HL-60 (cell line): ENCODE measurements at regions not wholly inside any gene's neighbourhood (a gene's known extent, or its start where the extent isn't known, plus 50 kb on each side); places are given as distances from the start of the nearest gene placed in this dataset.

ENCODE experiments used
- DNase-seq, 2 experiments: peaks; one replicate each; pipeline ENCODE4 v3.0.0-alpha.2; 2010 to 2020; ENCODE audit warnings: low read depth in 1 of 2, low spot score in 1 of 2
- H3K27ac ChIP-seq: fragments of 250-450 bp; sonication (Bioruptor Pico); replicated peaks from 2 replicates; pipeline ENCODE4 v1.5.1; 2020; ENCODE audit warnings: mild to moderate bottlenecking, moderate library complexity
- H3K27me3 ChIP-seq: fragments of 250-450 bp; sonication (Bioruptor Pico); 2 replicates; pipeline ENCODE4 v1.5.1; 2021; ENCODE audit warnings: mild to moderate bottlenecking, moderate library complexity; ENCODE audit not compliant: insufficient read depth, poor library complexity, severe bottlenecking
- H3K4me3 ChIP-seq: replicated peaks from 2 replicates; pipeline ENCODE4 v1.5.1; 2011; ENCODE audit warnings: mild to moderate bottlenecking, control low read depth, low read length; ENCODE audit not compliant: insufficient read depth
- CTCF ChIP-seq: IDR thresholded peaks from one replicate; pipeline ENCODE4 v1.5.1; 2011; ENCODE audit warnings: low read length, control low read depth, inconsistent platforms; ENCODE audit not compliant: insufficient read depth
- GABPA ChIP-seq: IDR thresholded peaks from 2 replicates; pipeline ENCODE4 v1.6.1; 2012; ENCODE audit warnings: low read depth
- POLR2AphosphoS5 ChIP-seq: IDR thresholded peaks from 2 replicates; pipeline ENCODE4 v1.6.1; 2012; ENCODE audit warnings: low read depth
- REST ChIP-seq: IDR thresholded peaks from 2 replicates; pipeline ENCODE4 v1.6.1; 2012; ENCODE audit warnings: low read depth; ENCODE audit not compliant: insufficient replicate concordance
- SPI1 ChIP-seq: IDR thresholded peaks from 2 replicates; pipeline ENCODE4 v1.6.1; 2012; ENCODE audit warnings: low read depth, mild to moderate bottlenecking, borderline replicate concordance

- H3K27me3 ChIP-seq = no peaks in the 10 kb centered on the region
- no peak overlapping the region for H3K4me3 ChIP-seq
- peak in 1 of 2 experiments; percentile 1 for DNase-seq
- TF ChIP-seq SPI1 (peak; percentile 73; the same call in 1 of the 2 replicates), POLR2AphosphoS5 (no peak)
- H3K27ac ChIP-seq = no peak overlapping the region
Measured at GRCh38 chr5:60521376-60522291, 178.3 kb downstream of the DEPDC1B start.

GRCh38 chr5:60520451-60521227, 179.3 kb downstream of the DEPDC1B start:
- TF ChIP-seq POLR2AphosphoS5 (no peak), REST (no peak), SPI1 (no peak), GABPA (no peak), CTCF (no peak)

GRCh38 chr5:60519372-60519771, 180.6 kb downstream of the DEPDC1B start:
- H3K4me3 ChIP-seq = no peak overlapping the region
- no peak for DNase-seq
- no peaks in the 10 kb centered on the region for H3K27me3 ChIP-seq
- TF ChIP-seq REST = no peak
- TF ChIP-seq GABPA = no peak
- H3K27ac ChIP-seq = no peak overlapping the region

More at GRCh38 chr5:60520451-60521227, 179.3 kb downstream of the DEPDC1B start:
- no peaks in the 10 kb centered on the region for H3K27me3 ChIP-seq
- no peak overlapping the region for H3K4me3 ChIP-seq
- H3K27ac ChIP-seq = no peak overlapping the region
- no peak for DNase-seq

GRCh38 chr5:60517850-60518249, 182.1 kb downstream of the DEPDC1B start:
- no peak overlapping the region for H3K4me3 ChIP-seq
- no peak for TF ChIP-seq POLR2AphosphoS5
- TF ChIP-seq GABPA = no peak
- no peak for TF ChIP-seq SPI1
- no peak for TF ChIP-seq REST
- no peak for TF ChIP-seq CTCF
- H3K27ac ChIP-seq = no peak overlapping the region

More at GRCh38 chr5:60517850-60518249, 182.1 kb downstream of the DEPDC1B start:
- no peak for DNase-seq
- H3K27me3 ChIP-seq = no peaks in the 10 kb centered on the region
